HUES48 (cell line): ENCODE measurements at regions not wholly inside any gene's neighbourhood (a gene's known extent, or its start where the extent isn't known, plus 50 kb on each side); places are given as distances from the start of the nearest gene placed in this dataset.
"Not testable (repeated sequence)": the region's sequence is repeated elsewhere in the genome, so short reads cannot be mapped to it uniquely, and the experiment has no call there.

ENCODE experiments used
- H3K27ac ChIP-seq: one replicate; pipeline ENCODE4 v1.7.0; 2013; ENCODE audit warnings: low read depth, low read length, inconsistent platforms
- H3K27me3 ChIP-seq: 2 replicates; pipeline ENCODE4 v1.6.1; 2013; ENCODE audit warnings: mild to moderate bottlenecking, low read length; ENCODE audit not compliant: control insufficient read depth, insufficient read depth
- H3K36me3 ChIP-seq: 2 replicates; pipeline ENCODE4 v1.6.1; 2013; ENCODE audit warnings: low read length; ENCODE audit not compliant: control insufficient read depth, insufficient read depth
- H3K4me1 ChIP-seq: 2 replicates; pipeline ENCODE4 v1.6.1; 2013; ENCODE audit warnings: mild to moderate bottlenecking, low read length; ENCODE audit not compliant: control insufficient read depth, insufficient read depth
- H3K4me3 ChIP-seq: 2 replicates; pipeline ENCODE4 v1.5.1; 2013; ENCODE audit warnings: mild to moderate bottlenecking, low read depth, low read length
- H3K9ac ChIP-seq: 2 replicates; pipeline ENCODE4 v1.6.1; 2013; ENCODE audit warnings: mild to moderate bottlenecking, low read depth, low read length, moderate library complexity
- H3K9me3 ChIP-seq: 2 replicates; pipeline ENCODE4 v1.6.1; 2013; ENCODE audit warnings: low read length; ENCODE audit not compliant: control insufficient read depth, insufficient read depth

GRCh38 chrX:89539150-89539549 lies 382.6 kb upstream of the TGIF2LX start:
- H3K27ac ChIP-seq, H3K9me3 ChIP-seq, H3K27me3 ChIP-seq, H3K36me3 ChIP-seq, H3K4me3 ChIP-seq, H3K4me1 ChIP-seq, H3K9ac ChIP-seq: not testable (repeated sequence)

- not testable (repeated sequence) for H3K27me3 ChIP-seq, H3K27ac ChIP-seq, H3K4me3 ChIP-seq, H3K9ac ChIP-seq, H3K36me3 ChIP-seq, H3K4me1 ChIP-seq, H3K9me3 ChIP-seq
These were observed 364.6 kb upstream of the TGIF2LX start for GRCh38 chrX:89557146-89557545.

GRCh38 chrX:89562079-89562478 lies 359.6 kb upstream of the TGIF2LX start:
- not testable (repeated sequence) for H3K27me3 ChIP-seq

GRCh38 chrX:89563107-89563506 lies 358.6 kb upstream of the TGIF2LX start:
- H3K9me3 ChIP-seq, H3K9ac ChIP-seq, H3K36me3 ChIP-seq, H3K4me1 ChIP-seq, H3K4me3 ChIP-seq, H3K27ac ChIP-seq, H3K27me3 ChIP-seq: not testable (repeated sequence)

More at GRCh38 chrX:89562079-89562478, 359.6 kb upstream of the TGIF2LX start:
- not testable (repeated sequence) for H3K36me3 ChIP-seq, H3K27ac ChIP-seq, H3K9ac ChIP-seq, H3K4me1 ChIP-seq, H3K4me3 ChIP-seq, H3K9me3 ChIP-seq

- H3K9me3 ChIP-seq, H3K27me3 ChIP-seq, H3K27ac ChIP-seq, H3K36me3 ChIP-seq, H3K4me3 ChIP-seq, H3K4me1 ChIP-seq, H3K9ac ChIP-seq: not testable (repeated sequence)
These were observed 353.9 kb upstream of the TGIF2LX start for GRCh38 chrX:89567787-89568186.

- H3K27ac ChIP-seq, H3K9ac ChIP-seq, H3K4me3 ChIP-seq: not testable (repeated sequence)
These were observed 339.8 kb upstream of the TGIF2LX start for GRCh38 chrX:89581868-89582267.

GRCh38 chrX:89631858-89632257 lies 289.9 kb upstream of the TGIF2LX start:
- H3K27me3 ChIP-seq: not testable (repeated sequence)

More at GRCh38 chrX:89581868-89582267, 339.8 kb upstream of the TGIF2LX start:
- not testable (repeated sequence) for H3K4me1 ChIP-seq, H3K36me3 ChIP-seq, H3K9me3 ChIP-seq, H3K27me3 ChIP-seq

GRCh38 chrX:89635887-89636286 lies 285.8 kb upstream of the TGIF2LX start:
- H3K36me3 ChIP-seq, H3K9ac ChIP-seq, H3K4me1 ChIP-seq: not testable (repeated sequence)

More at GRCh38 chrX:89631858-89632257, 289.9 kb upstream of the TGIF2LX start:
- not testable (repeated sequence) for H3K27ac ChIP-seq, H3K4me3 ChIP-seq, H3K36me3 ChIP-seq, H3K9me3 ChIP-seq, H3K9ac ChIP-seq, H3K4me1 ChIP-seq

GRCh38 chrX:89658662-89659061 lies 263.0 kb upstream of the TGIF2LX start:
- not testable (repeated sequence) for H3K4me1 ChIP-seq, H3K9me3 ChIP-seq, H3K4me3 ChIP-seq, H3K9ac ChIP-seq, H3K36me3 ChIP-seq, H3K27ac ChIP-seq, H3K27me3 ChIP-seq

More at GRCh38 chrX:89635887-89636286, 285.8 kb upstream of the TGIF2LX start:
- H3K4me3 ChIP-seq, H3K27ac ChIP-seq, H3K9me3 ChIP-seq, H3K27me3 ChIP-seq: not testable (repeated sequence)

GRCh38 chrX:89706481-89706880 lies 215.2 kb upstream of the TGIF2LX start:
- H3K4me3 ChIP-seq, H3K27me3 ChIP-seq, H3K36me3 ChIP-seq, H3K9ac ChIP-seq, H3K4me1 ChIP-seq, H3K9me3 ChIP-seq: not testable (repeated sequence)
- H3K27ac ChIP-seq: peak overlapping the region; percentile 85

GRCh38 chrX:89707363-89707927 lies 214.3 kb upstream of the TGIF2LX start:
- not testable (repeated sequence) for H3K4me1 ChIP-seq, H3K9me3 ChIP-seq, H3K27me3 ChIP-seq, H3K4me3 ChIP-seq, H3K9ac ChIP-seq, H3K36me3 ChIP-seq
- peak overlapping the region; percentile 77 for H3K27ac ChIP-seq

- H3K9ac ChIP-seq, H3K9me3 ChIP-seq, H3K27me3 ChIP-seq, H3K4me3 ChIP-seq, H3K27ac ChIP-seq, H3K4me1 ChIP-seq, H3K36me3 ChIP-seq: not testable (repeated sequence)
These were observed 187.3 kb upstream of the TGIF2LX start for GRCh38 chrX:89734367-89734766.
